Ammon's horn (tissue), 1 donor: ENCODE measurements at regions not wholly inside any gene's neighbourhood (a gene's known extent, or its start where the extent isn't known, plus 50 kb on each side); places are given as distances from the start of the nearest gene placed in this dataset.
"Not testable (repeated sequence)": the region's sequence is repeated elsewhere in the genome, so short reads cannot be mapped to it uniquely, and the experiment has no call there.

Experiments
- DNase-seq: peaks from one replicate; pipeline ENCODE4 v3.0.0-alpha.2; 2016; ENCODE audit warnings: low spot score

- DNase-seq: no peak
Observed at GRCh38 chr2:84217456-84217855, 241.6 kb downstream of the SUCLG1 start.

GRCh38 chr2:84214455-84214854 lies 244.6 kb downstream of the SUCLG1 start:
- DNase-seq: no peak

DNA sequence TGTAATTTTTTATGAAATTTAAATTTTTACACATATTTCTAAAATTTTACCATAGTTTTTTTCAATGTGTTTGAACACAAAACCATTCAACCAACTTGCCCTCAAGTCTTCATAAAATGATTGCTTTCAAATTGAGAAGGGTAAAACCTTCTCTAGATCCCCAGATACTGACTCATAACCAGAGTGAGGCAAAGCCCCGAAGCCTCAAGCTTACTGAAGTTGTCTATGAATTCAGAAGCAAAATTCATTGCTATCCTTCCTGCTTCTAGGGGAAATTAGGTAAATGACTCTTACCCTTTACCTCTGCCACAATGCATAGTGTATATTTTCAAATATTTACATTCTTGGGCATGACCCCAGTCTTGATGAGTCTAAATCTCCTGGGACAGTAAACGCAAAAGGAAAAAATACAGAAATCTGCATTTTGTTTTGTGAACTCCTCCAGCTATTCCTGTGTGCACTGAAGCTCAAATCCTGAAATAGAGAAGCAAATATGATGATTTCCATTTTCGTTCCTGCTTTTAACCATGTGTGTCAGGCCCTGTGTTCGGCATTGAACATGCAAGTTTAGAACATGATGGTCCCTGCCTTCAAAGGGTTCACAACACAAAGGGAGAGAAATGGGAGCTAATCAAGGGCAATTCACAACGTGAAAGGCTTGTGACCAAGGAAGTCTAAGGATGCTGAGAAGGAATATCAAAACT lies 246.3 kb downstream of the SUCLG1 start:
- no peak for DNase-seq

DNA sequence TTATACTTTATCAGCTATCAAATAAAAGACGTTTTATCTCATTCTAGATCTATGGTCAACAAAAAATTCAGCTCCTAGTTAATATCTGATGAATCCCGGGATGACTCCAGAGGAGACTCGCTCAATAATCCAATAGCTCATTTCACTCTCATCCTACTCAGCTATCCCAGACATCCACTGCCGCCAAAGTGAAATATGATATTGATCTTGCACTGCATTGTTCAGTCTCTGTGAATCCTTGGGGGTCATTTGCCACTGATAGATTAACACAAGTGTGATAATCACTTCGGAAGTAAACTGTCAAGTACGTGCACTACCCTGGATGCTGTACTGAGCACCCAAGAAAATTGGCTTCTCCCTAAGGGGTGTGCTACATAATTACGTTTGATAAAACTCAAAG lies 249.1 kb downstream of the SUCLG1 start:
- DNase-seq: no peak

GRCh38 chr2:84204995-84205394 lies 254.1 kb downstream of the SUCLG1 start:
- no peak for DNase-seq

DNA sequence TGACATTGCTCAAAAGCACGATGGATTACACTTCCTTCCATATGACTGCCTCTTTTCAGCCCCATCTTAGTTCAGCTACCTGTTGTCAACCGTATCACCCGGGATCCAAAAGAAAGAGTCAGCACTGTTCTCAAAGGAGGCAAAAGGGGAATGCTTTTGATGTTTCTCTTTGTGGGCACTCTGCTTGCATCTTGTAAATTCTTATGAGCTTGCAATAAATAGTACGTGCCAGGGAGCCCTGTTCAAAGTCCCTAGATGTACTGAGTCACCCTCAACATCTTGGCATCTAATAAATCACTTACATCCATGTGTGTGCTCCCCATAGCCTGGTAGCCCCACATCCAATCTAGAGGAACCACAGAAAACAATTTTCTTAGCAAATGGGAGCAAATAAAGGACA lies 256.9 kb downstream of the SUCLG1 start:
- DNase-seq: no peak

GRCh38 chr2:84201158-84201557 lies 257.9 kb downstream of the SUCLG1 start:
- DNase-seq: no peak

DNA sequence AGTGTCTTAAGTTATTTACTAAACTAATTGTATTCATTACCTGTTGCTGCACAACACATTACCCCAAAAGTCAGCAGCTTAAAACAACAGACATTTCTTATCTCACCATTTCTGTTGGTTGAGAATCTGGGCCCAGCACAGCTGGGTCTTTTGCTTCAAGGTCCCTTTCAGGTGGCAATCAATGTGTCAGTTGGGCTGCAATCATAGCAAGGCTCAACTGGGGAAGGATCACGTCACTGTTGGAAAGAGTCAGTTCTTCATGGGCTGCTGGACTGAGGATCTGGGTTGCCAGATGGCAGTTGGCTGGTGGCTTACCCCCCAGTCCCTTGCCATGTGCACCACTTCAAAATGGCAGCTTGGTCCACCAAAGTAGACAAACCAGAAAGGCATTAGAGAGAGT lies 261.2 kb downstream of the SUCLG1 start:
- DNase-seq: no peak

DNA sequence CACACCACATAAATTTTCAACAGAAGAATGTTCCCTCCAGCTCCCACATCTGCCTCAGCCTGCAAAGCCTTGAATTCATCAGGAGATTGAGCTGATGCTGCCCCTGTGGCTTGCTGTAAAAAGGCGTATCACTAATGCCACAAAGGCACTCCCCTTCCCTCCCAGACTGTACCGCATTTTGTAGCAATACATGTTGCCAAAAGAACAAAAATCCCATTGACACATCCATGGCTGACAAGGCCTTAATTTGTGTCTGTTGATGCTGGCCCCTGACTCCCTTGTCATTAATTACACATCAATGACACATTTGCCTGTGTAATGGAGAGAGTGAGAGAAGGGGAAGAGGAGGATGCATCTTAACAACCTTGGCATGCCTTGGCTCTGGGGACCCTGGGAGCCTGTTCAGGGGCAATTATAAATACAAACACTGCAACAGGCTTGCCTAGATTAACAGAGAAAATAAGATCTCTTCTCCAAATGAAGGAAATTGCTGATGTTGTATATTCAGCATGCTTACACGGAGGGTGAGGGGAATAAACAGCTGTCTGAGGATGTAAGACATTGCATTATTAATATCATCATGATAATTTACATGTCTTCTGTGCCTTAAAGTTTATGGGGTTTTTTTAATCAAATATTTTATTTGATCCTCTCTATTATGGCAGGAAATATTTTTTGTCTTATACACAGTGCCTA lies 264.0 kb downstream of the SUCLG1 start:
- no peak for DNase-seq

GRCh38 chr2:84194181-84194580 lies 264.9 kb downstream of the SUCLG1 start:
- DNase-seq: no peak

DNA sequence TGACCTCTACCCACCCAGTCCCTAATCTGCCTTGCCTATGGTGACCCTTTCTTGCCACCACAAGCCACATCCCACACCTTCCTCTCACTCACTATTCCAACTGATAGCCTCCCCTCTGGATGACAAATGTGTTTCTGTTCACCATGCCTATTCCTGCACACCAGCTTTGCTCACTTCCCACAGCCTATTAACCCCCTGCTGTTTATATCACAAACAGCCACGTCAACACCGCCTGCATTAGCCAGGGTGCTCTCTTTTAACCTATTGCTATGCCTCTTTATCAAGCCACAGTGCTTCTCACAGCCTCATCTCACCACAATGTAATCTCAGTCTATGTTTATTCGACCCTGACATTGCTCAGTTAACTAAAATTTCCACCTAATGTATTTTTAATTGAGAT lies 271.8 kb downstream of the SUCLG1 start:
- DNase-seq: no peak

DNA sequence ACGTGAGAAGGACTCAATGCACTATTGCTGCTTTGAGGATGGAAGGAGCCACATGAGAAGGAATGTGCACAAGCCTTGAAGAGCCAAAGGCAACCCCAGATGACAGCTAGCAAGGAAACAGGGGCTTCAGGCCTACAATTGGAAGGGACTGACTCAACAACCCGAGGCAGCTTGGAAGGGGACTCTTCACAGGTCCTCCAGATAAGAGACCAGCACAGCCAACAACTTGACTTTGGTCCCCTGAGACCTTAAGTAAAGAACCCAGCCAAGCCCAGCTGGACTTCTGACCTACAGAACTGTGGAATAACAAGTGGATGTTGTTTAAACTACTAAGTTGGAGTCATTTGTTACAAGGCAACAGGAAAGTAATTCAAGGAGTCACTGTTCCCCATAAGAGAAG lies 277.2 kb downstream of the SUCLG1 start:
- DNase-seq: no peak

DNA sequence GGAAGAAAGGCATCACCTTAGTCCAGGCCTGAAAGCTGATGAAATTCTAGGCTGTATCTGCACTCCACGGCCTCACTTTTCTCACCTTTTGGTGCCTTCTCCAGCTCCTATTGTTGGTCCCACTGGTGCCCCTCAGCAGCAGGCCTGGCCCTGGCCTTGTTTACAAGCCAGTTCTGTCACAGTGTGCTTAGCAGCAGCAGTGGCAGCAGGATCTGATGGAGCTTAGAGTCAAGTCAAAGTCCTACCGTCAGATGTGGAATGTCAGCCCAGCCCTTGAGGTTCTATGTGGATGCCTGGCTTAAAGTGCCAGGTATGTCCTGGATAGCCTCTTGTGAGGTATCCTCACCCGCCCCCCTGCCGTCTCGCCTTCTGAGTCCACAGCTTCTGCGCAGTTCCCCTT lies 281.3 kb downstream of the SUCLG1 start:
- no peak for DNase-seq

DNA sequence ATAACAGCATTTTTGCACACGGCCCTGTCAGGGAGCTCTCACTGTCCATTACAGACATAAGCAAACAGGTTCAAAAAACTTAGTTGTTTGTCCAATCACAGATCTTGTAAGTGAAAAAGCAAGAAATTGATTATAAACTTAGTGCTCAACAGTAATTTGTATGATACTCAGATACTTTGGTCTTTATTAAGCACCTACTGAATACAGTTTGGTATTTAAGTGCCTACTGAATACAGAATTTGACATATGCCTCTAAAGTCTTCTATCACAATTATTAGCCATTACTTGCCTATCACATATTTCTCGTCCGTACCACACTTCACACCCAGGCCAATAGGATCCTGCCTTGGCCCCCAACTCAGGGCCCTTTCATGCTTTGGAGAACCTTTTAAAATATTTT lies 283.1 kb downstream of the SUCLG1 start:
- no peak for DNase-seq

- no peak for DNase-seq
Observed at GRCh38 chr2:84175340-84175739, 283.7 kb downstream of the SUCLG1 start.

- no peak for DNase-seq
Observed at GRCh38 chr2:84173041-84173440, 286.0 kb downstream of the SUCLG1 start.

DNA sequence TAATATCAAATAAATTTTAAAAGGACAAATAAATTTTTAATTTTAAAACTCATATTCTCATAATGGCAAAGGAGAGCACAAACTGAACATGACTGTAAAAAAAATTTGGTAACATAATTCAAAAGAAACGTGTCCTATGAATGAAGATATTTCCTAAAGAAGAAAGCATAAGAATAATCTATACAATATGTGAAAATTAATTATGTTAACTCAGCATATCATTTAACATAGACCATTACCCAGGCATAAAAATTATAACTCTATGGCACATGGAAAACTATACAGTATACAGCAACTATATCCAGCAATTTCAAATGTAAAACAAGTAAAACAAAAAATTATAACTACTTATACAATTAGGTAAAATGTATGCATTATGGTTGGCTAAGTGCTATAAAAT lies 288.1 kb downstream of the SUCLG1 start:
- DNase-seq: no peak

- DNase-seq: no peak
Observed at GRCh38 chr2:84169871-84170270, 289.2 kb downstream of the SUCLG1 start.

GRCh38 chr2:84168552-84168951 lies 290.5 kb downstream of the SUCLG1 start:
- not testable (repeated sequence) for DNase-seq

DNA sequence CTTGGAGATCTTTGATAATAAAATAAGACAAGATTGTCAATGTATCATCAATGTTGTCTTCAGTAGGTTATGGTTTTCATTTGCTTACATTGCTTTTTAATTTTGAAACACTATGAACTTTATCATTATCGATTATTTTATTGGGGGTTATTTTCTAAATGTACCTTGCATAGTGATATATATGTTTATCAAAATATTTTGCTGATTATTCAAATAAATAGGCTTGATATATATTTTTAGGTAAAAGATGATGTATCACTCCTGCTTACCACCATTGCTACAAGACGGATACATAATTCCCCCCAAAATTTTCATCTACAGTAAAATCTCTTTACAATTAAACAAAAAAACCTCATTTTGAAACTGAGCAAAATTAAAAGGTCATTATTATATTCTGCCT lies 293.8 kb downstream of the SUCLG1 start:
- no peak for DNase-seq

- DNase-seq: no peak
Observed at GRCh38 chr2:84160453-84160852, 298.6 kb downstream of the SUCLG1 start.

GRCh38 chr2:84158605-84159004 lies 300.5 kb downstream of the SUCLG1 start:
- no peak for DNase-seq

DNA sequence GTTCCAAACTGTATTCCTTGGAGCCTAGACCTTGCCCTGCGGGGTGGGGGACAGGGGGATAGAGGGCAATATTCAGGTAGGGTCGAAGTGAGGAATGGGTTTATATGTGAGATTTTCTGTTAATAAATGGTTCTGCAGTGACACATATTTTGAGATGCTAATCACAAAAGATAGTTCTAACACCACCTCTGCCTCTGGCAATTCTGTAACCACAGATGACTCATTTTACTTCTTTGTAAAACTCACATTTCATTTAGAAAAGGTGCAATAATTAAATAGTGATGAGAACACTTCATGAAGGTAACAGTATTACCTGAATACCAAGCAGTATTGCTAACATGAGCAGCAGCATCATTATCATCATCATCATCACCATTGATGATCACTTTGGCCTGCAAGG lies 306.6 kb downstream of the SUCLG1 start:
- DNase-seq: no peak

DNA sequence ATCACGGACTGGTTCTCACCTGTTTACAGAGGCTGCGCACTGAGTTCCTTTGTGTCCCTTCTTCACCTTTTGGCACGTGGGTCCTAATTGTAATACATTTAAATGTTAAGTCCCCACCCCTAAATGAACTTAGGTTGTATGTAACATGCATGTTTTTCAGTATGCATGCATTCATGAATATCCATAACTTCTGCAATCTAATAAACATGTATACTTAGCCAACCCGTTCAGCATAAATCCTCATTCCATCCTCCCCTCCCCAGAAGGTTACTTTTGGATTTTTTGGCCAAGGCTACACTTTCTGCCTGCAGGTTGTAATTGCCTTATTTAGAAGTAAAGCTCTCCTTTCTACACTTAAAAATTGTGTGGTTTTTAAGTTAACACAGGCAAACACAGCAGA lies 314.7 kb downstream of the SUCLG1 start:
- DNase-seq: no peak
